H1 (cell line): ENCODE measurements at regions not wholly inside any gene's neighbourhood (a gene's known extent, or its start where the extent isn't known, plus 50 kb on each side); places are given as distances from the start of the nearest gene placed in this dataset.

Experiments
- CTCF ChIA-PET: fragments of 300-600 bp; sonication (Branson Sonifier 250); formaldehyde crosslinking; loops from one replicate; lab custom pipeline; 2021; ENCODE audit not compliant: partially characterized antibody; lab: Charles Lee
- POLR2A ChIA-PET: fragments of 300-600 bp; sonication (Branson Sonifier 250); formaldehyde crosslinking; loops from one replicate; lab custom pipeline; 2021; ENCODE audit warnings: inconsistent platforms; ENCODE audit not compliant: partially characterized antibody; lab: Charles Lee
- DNase-seq, 2 experiments: peaks; one replicate each; pipeline versions ENCODE4 v3.0.0 to v3.0.0-alpha.2; 2010 to 2022; ENCODE audit warnings: low spot score in 2 of 2, low read depth in 1 of 2, mixed read lengths in 1 of 2
- FAIRE-seq: peaks from 2 replicates; lab custom pipeline; 2011; peaks lifted over from hg19 to GRCh38; lab: Jason Lieb, UNC
- H2AFZ ChIP-seq: 2 replicates; pipeline ENCODE4 v1.8.1; 2012; ENCODE audit warnings: low read length, inconsistent platforms
- H2AK5ac ChIP-seq: 2 replicates; pipeline ENCODE4 v1.6.1; 2013; ENCODE audit warnings: low read depth, low read length
- H2BK120ac ChIP-seq: replicated peaks from 2 replicates; pipeline ENCODE3; 2013; ENCODE audit warnings: low read depth, low read length, inconsistent platforms
- H2BK12ac ChIP-seq: 2 replicates; pipeline ENCODE4 v1.6.1; 2013; ENCODE audit warnings: low read depth, low read length
- H2BK15ac ChIP-seq: 2 replicates; pipeline ENCODE4 v1.6.1; 2013; ENCODE audit warnings: low read length
- H2BK20ac ChIP-seq: 2 replicates; pipeline ENCODE4 v1.6.1; 2013; ENCODE audit warnings: low read length
- H2BK5ac ChIP-seq: 2 replicates; pipeline ENCODE4 v1.6.1; 2013; ENCODE audit warnings: low read depth, low read length
- H3K14ac ChIP-seq: 2 replicates; pipeline ENCODE4 v1.6.1; 2013; ENCODE audit warnings: inconsistent platforms; ENCODE audit not compliant: insufficient read length
- H3K18ac ChIP-seq: 2 replicates; pipeline ENCODE4 v1.6.1; 2013; ENCODE audit warnings: low read length; ENCODE audit errors: extremely low read depth
- H3K23ac ChIP-seq: 2 replicates; pipeline ENCODE4 v1.6.1; 2013; ENCODE audit warnings: inconsistent platforms; ENCODE audit not compliant: insufficient read length
- H3K23me2 ChIP-seq: 2 replicates; pipeline ENCODE4 v1.6.1; 2013; ENCODE audit warnings: low read depth, low read length
- H3K27ac ChIP-seq: 2 replicates; pipeline ENCODE4 v1.6.1; 2011; ENCODE audit warnings: low read depth, low read length, inconsistent platforms
- H3K27me3 ChIP-seq, 4 experiments: replicated peaks in 1 of 4; 1 replicate in 1 of 4; 2 replicates in 3 of 4; pipeline versions ENCODE4 v1.6.1 to v1.8.1; 2011 to 2013; ENCODE audit warnings: low read length in 3 of 4, mild to moderate bottlenecking in 3 of 4, inconsistent platforms in 2 of 4, mixed read lengths in 2 of 4, moderate library complexity in 1 of 4; ENCODE audit not compliant: control insufficient read depth in 3 of 4, insufficient read depth in 3 of 4; ENCODE audit errors: extremely low read depth in 1 of 4
- H3K36me3 ChIP-seq, 4 experiments: 2 replicates each; pipeline versions ENCODE4 v1.6.1 to v1.8.1; 2011 to 2013; ENCODE audit warnings: mild to moderate bottlenecking in 4 of 4, low read length in 3 of 4, moderate library complexity in 2 of 4, control low read depth in 1 of 4, inconsistent platforms in 1 of 4; ENCODE audit not compliant: insufficient read depth in 4 of 4, control insufficient read depth in 2 of 4
- H3K4ac ChIP-seq: replicated peaks from 2 replicates; pipeline ENCODE3; 2013; ENCODE audit warnings: low read length, low read depth, mixed read lengths, inconsistent platforms; ENCODE audit not compliant: insufficient read length
- H3K4me1 ChIP-seq, 4 experiments: replicated peaks in 1 of 4; 1 replicate in 1 of 4; 2 replicates in 3 of 4; pipeline versions ENCODE4 v1.6.1 to v1.8.1; 2011 to 2013; ENCODE audit warnings: low read length in 3 of 4, inconsistent platforms in 2 of 4, mixed read lengths in 1 of 4; ENCODE audit not compliant: insufficient read depth in 4 of 4, control insufficient read depth in 3 of 4
- H3K4me2 ChIP-seq, 2 experiments: 2 replicates each; pipeline versions ENCODE4 v1.6.1 to v1.8.1; 2011 to 2013; ENCODE audit warnings: low read depth in 2 of 2, low read length in 2 of 2, control low read depth in 1 of 2, inconsistent platforms in 1 of 2, mild to moderate bottlenecking in 1 of 2; ENCODE audit not compliant: insufficient read depth in 1 of 2
- H3K4me3 ChIP-seq, 4 experiments: fragments of 200-600, 300-600 bp in 1 of 4; sonication (generic), shearing (Covaris generic), sonication (Bioruptor Twin) in 1 of 4; 2 replicates each; pipeline versions ENCODE4 v1.5.1 to v1.8.1; 2011 to 2016; ENCODE audit warnings: low read length in 4 of 4, low read depth in 3 of 4, control low read depth in 2 of 4, inconsistent platforms in 2 of 4, mild to moderate bottlenecking in 2 of 4, mixed read lengths in 1 of 4, moderate library complexity in 1 of 4; ENCODE audit not compliant: insufficient read depth in 2 of 4; ENCODE audit errors: extremely low read depth in 1 of 4
- H3K56ac ChIP-seq: replicated peaks from 2 replicates; pipeline ENCODE3; 2013; ENCODE audit warnings: low read depth, mild to moderate bottlenecking, mixed read lengths, low read length, inconsistent platforms; ENCODE audit not compliant: insufficient read length
- H3K79me1 ChIP-seq: 2 replicates; pipeline ENCODE4 v1.6.1; 2013; ENCODE audit warnings: low read depth, low read length, control low read depth
- H3K79me2 ChIP-seq, 2 experiments: 2 replicates each; pipeline versions ENCODE4 v1.6.1 to v1.8.1; 2012 to 2013; ENCODE audit warnings: low read length in 2 of 2, mild to moderate bottlenecking in 2 of 2, inconsistent platforms in 1 of 2; ENCODE audit not compliant: insufficient read depth in 2 of 2, control insufficient read depth in 1 of 2
- H3K9ac ChIP-seq, 4 experiments: replicated peaks in 1 of 4; 1 replicate in 1 of 4; 2 replicates in 3 of 4; pipeline versions ENCODE4 v1.6.1 to v1.8.1; 2011 to 2013; ENCODE audit warnings: low read depth in 3 of 4, low read length in 3 of 4, control low read depth in 2 of 4, mild to moderate bottlenecking in 2 of 4, moderate library complexity in 2 of 4, inconsistent platforms in 1 of 4; ENCODE audit errors: extremely low read depth in 1 of 4
- H3K9me3 ChIP-seq, 2 experiments: 2 replicates each; pipeline versions ENCODE4 v1.6.1 to v1.8.1; 2012 to 2013; ENCODE audit warnings: mild to moderate bottlenecking in 2 of 2, moderate library complexity in 2 of 2, control low read depth in 1 of 2, inconsistent platforms in 1 of 2, low read depth in 1 of 2, low read length in 1 of 2, mixed read lengths in 1 of 2; ENCODE audit not compliant: insufficient read depth in 2 of 2
- H4K20me1 ChIP-seq, 2 experiments: replicated peaks in 1 of 2; 2 replicates each; pipeline versions ENCODE3 to v1.8.1; 2011 to 2013; ENCODE audit warnings: inconsistent platforms in 2 of 2, low read length in 2 of 2, mild to moderate bottlenecking in 1 of 2; ENCODE audit not compliant: insufficient read depth in 2 of 2, control insufficient read depth in 1 of 2
- H4K5ac ChIP-seq: 2 replicates; pipeline ENCODE4 v1.6.1; 2013; ENCODE audit warnings: low read length, low read depth, mixed read lengths, inconsistent platforms; ENCODE audit not compliant: insufficient read length
- H4K8ac ChIP-seq: 2 replicates; pipeline ENCODE4 v1.8.0; 2013; ENCODE audit warnings: mild to moderate bottlenecking, moderate library complexity, low read length, inconsistent platforms; ENCODE audit not compliant: insufficient read depth; ENCODE audit errors: extremely low read depth
- H4K91ac ChIP-seq: replicated peaks from 2 replicates; pipeline ENCODE3; 2013; ENCODE audit warnings: low read length, mixed read lengths, inconsistent platforms; ENCODE audit not compliant: insufficient read length
- FOSL1 ChIP-seq: IDR thresholded peaks from 2 replicates; pipeline ENCODE4 v1.6.1; 2011; ENCODE audit warnings: mild to moderate bottlenecking, low read depth, low read length, moderate library complexity; ENCODE audit not compliant: insufficient read depth
- GTF2F1 ChIP-seq: IDR thresholded peaks from 2 replicates; pipeline ENCODE4 v1.6.1; 2012; ENCODE audit warnings: low read depth, low read length, improper control_type of control experiment, borderline replicate concordance
- HDAC2 ChIP-seq, 2 experiments: fragments of 300-600 bp in 1 of 2; sonication (generic) in 1 of 2; IDR thresholded peaks; 2 replicates each; pipeline ENCODE4 v1.6.1; 2011 to 2012; ENCODE audit warnings: low read depth in 2 of 2, low read length in 2 of 2, mild to moderate bottlenecking in 2 of 2, moderate library complexity in 2 of 2, borderline replicate concordance in 1 of 2, inconsistent platforms in 1 of 2
- JUN ChIP-seq: IDR thresholded peaks from 2 replicates; pipeline ENCODE4 v1.6.1; 2011; ENCODE audit warnings: low read depth, mild to moderate bottlenecking, improper control_type of control experiment, low read length
- KDM1A ChIP-seq: fragments of 200-600, 300-600 bp; sonication (generic); IDR thresholded peaks from 2 replicates; pipeline ENCODE4 v1.7.1; 2016; ENCODE audit warnings: mild to moderate bottlenecking, low read length, borderline replicate concordance
- KDM5A ChIP-seq: fragments of 200-600 bp; IDR thresholded peaks from 2 replicates; pipeline ENCODE4 v1.7.1; 2012; ENCODE audit warnings: mild to moderate bottlenecking, low read length, inconsistent platforms, mixed read lengths
- RBBP5 ChIP-seq: IDR thresholded peaks from 2 replicates; pipeline ENCODE4 v1.7.1; 2012; ENCODE audit warnings: low read depth, mild to moderate bottlenecking, inconsistent platforms, low read length, moderate library complexity, borderline replicate concordance
- SRF ChIP-seq: IDR thresholded peaks from 2 replicates; pipeline ENCODE4 v1.6.1; 2011; ENCODE audit warnings: mild to moderate bottlenecking, low read depth, low read length, moderate library complexity
- SUZ12 ChIP-seq: fragments of 200-600 bp; sonication (generic); IDR thresholded peaks from 2 replicates; pipeline ENCODE4 v1.6.1; 2012; ENCODE audit warnings: mild to moderate bottlenecking, inconsistent platforms, low read length, moderate library complexity, mixed read lengths
- TBP ChIP-seq: IDR thresholded peaks from 2 replicates; pipeline ENCODE4 v1.6.1; 2011; ENCODE audit warnings: low read depth, low read length, improper control_type of control experiment
- TEAD4 ChIP-seq: IDR thresholded peaks from 2 replicates; pipeline ENCODE4 v1.6.1; 2012; ENCODE audit warnings: low read depth, low read length, inconsistent platforms, mixed read lengths
- WGBS, 2 experiments: shearing (Covaris generic) in 1 of 2; methylation state at CpG; one replicate each; pipeline versions ENCODE4 v1.1.6 to v1.1.7; 2013 to 2015; ENCODE audit warnings: low lambda C conversion rate in 2 of 2, mixed read lengths in 2 of 2, inconsistent platforms in 1 of 2, low coverage in 1 of 2, missing lambda C conversion rate in 1 of 2; ENCODE audit not compliant: insufficient replicate concordance in 2 of 2, insufficient coverage in 1 of 2, insufficient read length in 1 of 2; ENCODE audit errors: extremely low coverage in 1 of 2, missing lambda C conversion rate in 1 of 2; 5-methylcytosine and 5-hydroxymethylcytosine counted together
- TF ChIP-seq, protein P1 (sequence below): IDR thresholded peaks from 2 replicates; pipeline ENCODE4 v1.6.1; 2011; ENCODE audit warnings: low read depth, mild to moderate bottlenecking, low read length; ENCODE audit not compliant: insufficient read depth
- TF ChIP-seq, protein P2 (sequence below): IDR thresholded peaks from 2 replicates; pipeline ENCODE4 v1.6.1; 2012; ENCODE audit warnings: inconsistent platforms

DNA sequence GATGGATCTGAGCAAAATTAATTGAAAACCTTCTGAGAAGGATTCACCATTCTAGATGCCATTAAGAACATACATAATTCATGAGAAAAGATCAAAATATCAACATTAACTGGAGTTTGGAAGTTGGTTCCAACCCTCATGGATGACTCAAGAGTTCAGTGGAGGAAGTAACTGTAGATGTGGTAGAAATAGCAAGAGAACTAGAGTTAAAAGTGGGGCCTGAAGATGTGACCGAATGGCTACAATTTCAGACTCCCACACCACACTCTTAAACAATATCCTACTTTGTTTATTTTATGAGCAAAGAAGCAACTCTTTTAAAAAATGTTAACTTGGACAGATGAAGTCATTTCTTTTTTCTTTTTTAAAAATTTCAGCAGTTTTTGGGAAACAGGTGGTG lies 354.3 kb downstream of the KLF12 start:
- WGBS, 2 experiments: 100% methylated on average over 1 of the region's 1 CpG; no CpG with 5 or more reads in 1 of the 2 experiments
- Histone ChIP-seq H2BK20ac (no peak overlapping the region), H3K36me3 (no peaks in the 10 kb centered on the region), H3K9me3 (no peaks in the 10 kb centered on the region), H2BK15ac (no peak overlapping the region), H2AFZ (no peak overlapping the region), H2BK12ac (no peak overlapping the region), H2BK120ac (no peak overlapping the region), H3K23me2 (no peaks in the 10 kb centered on the region), H3K27me3 (no peaks in the 10 kb centered on the region), H2AK5ac (no peak overlapping the region), H3K79me2 (no peaks in the 10 kb centered on the region), H3K4me1 (no peaks in the 10 kb centered on the region), H3K56ac (no peak overlapping the region), H4K8ac (no peak overlapping the region), H2BK5ac (no peak overlapping the region), H4K91ac (no peak overlapping the region), H3K14ac (no peak overlapping the region), H3K27ac (no peak overlapping the region), H4K5ac (no peak overlapping the region), H3K4ac (no peak overlapping the region), H3K18ac (no peak overlapping the region), H3K79me1 (no peaks in the 10 kb centered on the region), H3K4me2 (no peak overlapping the region), H3K4me3 (no peak overlapping the region), H4K20me1 (no peaks in the 10 kb centered on the region), H3K9ac (no peak overlapping the region), H3K23ac (no peak overlapping the region)
- CTCF ChIA-PET: interaction anchor here (2.5 kb wide), 1 partner anchor 12 kb away, joined by 14 read pairs; no protein-coding TSS in a partner anchor
- FAIRE-seq: no peak
- DNase-seq: no peak
- POLR2A ChIA-PET: interaction anchor here (0.9 kb wide), 1 partner anchor 13 kb away, joined by 3 read pairs; no protein-coding TSS in a partner anchor
- TF ChIP-seq JUN (no peak), RBBP5 (no peak), FOSL1 (no peak), GTF2F1 (no peak), SRF (no peak), TEAD4 (no peak), KDM1A (no peak), SUZ12 (no peak), KDM5A (no peak), TBP (no peak), HDAC2 (IDR thresholded peaks at IDR 0.05; ENCODE audit: borderline replicate concordance in 1 of 2, low read depth in 2 of 2, low read length in 2 of 2) (no peak)
- TF ChIP-seq, protein P1, sequence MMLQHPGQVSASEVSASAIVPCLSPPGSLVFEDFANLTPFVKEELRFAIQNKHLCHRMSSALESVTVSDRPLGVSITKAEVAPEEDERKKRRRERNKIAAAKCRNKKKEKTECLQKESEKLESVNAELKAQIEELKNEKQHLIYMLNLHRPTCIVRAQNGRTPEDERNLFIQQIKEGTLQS: no peak
- TF ChIP-seq, protein P2, sequence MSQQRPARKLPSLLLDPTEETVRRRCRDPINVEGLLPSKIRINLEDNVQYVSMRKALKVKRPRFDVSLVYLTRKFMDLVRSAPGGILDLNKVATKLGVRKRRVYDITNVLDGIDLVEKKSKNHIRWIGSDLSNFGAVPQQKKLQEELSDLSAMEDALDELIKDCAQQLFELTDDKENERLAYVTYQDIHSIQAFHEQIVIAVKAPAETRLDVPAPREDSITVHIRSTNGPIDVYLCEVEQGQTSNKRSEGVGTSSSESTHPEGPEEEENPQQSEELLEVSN: no peak
